Kidney epithelial cell (primary cell): ENCODE measurements at regions not wholly inside any gene's neighbourhood (a gene's known extent, or its start where the extent isn't known, plus 50 kb on each side); places are given as distances from the start of the nearest gene placed in this dataset.

Experiments used
- DNase-seq: peaks from one replicate; pipeline ENCODE4 v3.0.0-alpha.2; 2010; ENCODE audit warnings: low read depth
- H3K27me3 ChIP-seq: 2 replicates; pipeline ENCODE4 v1.6.0; 2011; ENCODE audit warnings: low read length; ENCODE audit not compliant: control insufficient read depth, insufficient read depth
- H3K36me3 ChIP-seq: 2 replicates; pipeline ENCODE4 v1.5.1; 2011; ENCODE audit warnings: low read length; ENCODE audit not compliant: control insufficient read depth, insufficient read depth
- H3K4me3 ChIP-seq: 2 replicates; pipeline ENCODE4 v1.5.1; 2011; ENCODE audit warnings: low read depth, mild to moderate bottlenecking, control low read depth, low read length
- CTCF ChIP-seq: IDR thresholded peaks from 2 replicates; pipeline ENCODE4 v1.5.1; 2011; ENCODE audit warnings: mild to moderate bottlenecking, moderate library complexity, low read length, control low read depth, inconsistent platforms; ENCODE audit not compliant: insufficient read depth, poor library complexity, severe bottlenecking

DNA sequence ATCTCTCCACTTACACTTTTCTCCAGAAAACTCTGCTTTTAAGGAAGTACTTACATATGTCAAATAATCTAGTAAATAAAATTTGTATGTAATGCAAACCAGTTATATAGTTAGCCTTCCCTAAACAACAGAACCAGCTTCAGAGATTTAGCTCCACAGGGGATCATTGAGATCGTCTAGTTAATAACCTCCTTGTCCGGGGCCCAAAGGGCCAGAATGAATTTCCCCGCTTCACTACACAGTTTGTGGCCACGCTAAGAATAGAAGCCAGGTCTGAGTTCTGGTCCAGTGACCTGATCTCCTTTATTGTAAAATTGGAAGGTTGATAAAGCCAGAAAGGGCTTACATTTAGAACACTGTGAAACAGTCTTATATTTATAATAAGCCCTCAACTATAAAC lies 245.2 kb downstream of the TPBG start:
- no peaks in the 10 kb centered on the region for H3K36me3 ChIP-seq
- no peak for DNase-seq
- no peaks in the 10 kb centered on the region for H3K27me3 ChIP-seq
- no peak for TF ChIP-seq CTCF
- H3K4me3 ChIP-seq, result no peak overlapping the region

DNA sequence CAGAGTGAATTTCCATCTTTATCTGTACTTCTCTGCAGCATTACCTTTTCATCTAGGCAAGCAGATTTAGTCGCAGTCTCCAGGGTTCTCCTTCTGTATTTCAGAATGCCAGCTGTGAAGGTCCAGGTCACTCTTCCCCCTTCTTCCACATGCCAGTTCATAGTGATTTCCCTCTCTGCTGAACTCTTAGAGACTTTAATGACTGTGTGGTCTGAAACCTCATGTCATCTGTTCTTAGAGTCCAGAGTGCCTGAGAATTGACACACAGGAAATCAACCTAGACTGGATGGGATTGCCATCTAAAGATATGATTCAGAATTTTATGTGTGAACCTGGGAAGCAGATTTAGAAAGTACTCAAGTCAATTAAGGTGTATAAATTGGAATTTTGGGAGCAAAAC lies 248.1 kb downstream of the TPBG start:
- no peak for TF ChIP-seq CTCF
- no peak for DNase-seq
- Histone ChIP-seq H3K27me3 (no peaks in the 10 kb centered on the region), H3K4me3 (no peak overlapping the region), H3K36me3 (no peaks in the 10 kb centered on the region)

- H3K36me3 ChIP-seq, result no peaks in the 10 kb centered on the region
- no peak overlapping the region for H3K4me3 ChIP-seq
- no peak for DNase-seq
Observed at GRCh38 chr6:82612475-82613039, 248.9 kb downstream of the TPBG start.

DNA sequence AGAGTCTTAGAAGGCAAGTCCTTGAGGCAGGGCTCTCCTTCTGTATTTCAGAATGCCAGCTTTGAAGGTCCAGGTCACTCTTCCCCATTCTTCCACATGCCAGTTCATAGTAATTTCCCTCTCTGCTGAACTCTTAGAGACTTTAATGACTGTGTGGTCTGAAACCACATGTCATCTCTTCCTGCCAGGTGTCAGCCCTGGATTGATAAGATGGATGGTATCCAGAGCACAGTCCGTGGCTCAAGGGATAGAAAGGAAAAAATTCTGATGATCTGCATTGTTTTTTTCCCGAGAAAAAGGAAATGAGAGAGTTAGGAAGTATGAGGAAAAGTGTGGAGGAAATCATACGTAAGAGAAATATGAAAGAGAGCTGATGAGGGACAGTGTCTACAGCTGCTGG lies 250.9 kb downstream of the TPBG start:
- TF ChIP-seq CTCF, result no peak
- Histone ChIP-seq H3K4me3 (no peak overlapping the region), H3K27me3 (no peaks in the 10 kb centered on the region), H3K36me3 (no peaks in the 10 kb centered on the region)
- no peak for DNase-seq

More at GRCh38 chr6:82612475-82613039, 248.9 kb downstream of the TPBG start:
- no peak for TF ChIP-seq CTCF
- no peaks in the 10 kb centered on the region for H3K27me3 ChIP-seq

DNA sequence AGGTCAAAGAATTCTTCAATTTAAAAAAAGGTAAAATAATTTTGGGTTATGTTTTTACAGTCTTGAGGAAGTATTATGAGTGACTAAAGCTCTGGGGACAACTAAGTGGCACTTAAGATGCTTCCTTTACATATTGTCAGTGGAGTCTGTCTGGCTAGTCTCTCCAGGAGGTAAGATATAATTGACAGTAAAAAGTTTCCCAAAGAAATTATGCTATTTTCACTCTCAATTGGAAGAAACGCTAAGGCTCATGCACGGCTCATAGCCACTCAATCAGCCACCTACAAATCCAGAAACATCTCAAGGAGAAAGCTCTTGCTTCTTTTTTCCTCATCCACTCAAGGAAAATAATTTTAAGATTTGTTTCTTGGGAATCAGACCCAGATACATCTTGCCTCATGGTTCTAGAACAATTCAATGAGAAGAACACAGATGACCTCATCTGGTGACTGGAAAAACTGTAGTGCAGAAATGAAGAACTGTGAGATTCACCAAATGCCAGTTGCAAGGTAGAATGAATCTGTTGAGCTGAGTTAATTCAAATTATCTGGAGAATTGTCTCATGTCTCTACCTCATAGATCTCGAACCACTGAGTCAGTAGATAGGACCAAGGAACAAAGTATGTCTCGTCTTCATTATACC lies 252.9 kb downstream of the TPBG start:
- DNase-seq, result no peak
- no peak for TF ChIP-seq CTCF
- Histone ChIP-seq H3K36me3 (no peaks in the 10 kb centered on the region), H3K4me3 (no peak overlapping the region), H3K27me3 (no peaks in the 10 kb centered on the region)

GRCh38 chr6:82617648-82618047 lies 254.0 kb downstream of the TPBG start:
- DNase-seq, result no peak
- TF ChIP-seq CTCF, result no peak
- no peaks in the 10 kb centered on the region for H3K36me3 ChIP-seq
- H3K4me3 ChIP-seq, result no peak overlapping the region
- H3K27me3 ChIP-seq, result no peaks in the 10 kb centered on the region
